ENCODE measurements at regions not wholly inside any gene's neighbourhood (a gene's known extent, or its start where the extent isn't known, plus 50 kb on each side); places are given as distances from the start of the nearest gene placed in this dataset.

DNA sequence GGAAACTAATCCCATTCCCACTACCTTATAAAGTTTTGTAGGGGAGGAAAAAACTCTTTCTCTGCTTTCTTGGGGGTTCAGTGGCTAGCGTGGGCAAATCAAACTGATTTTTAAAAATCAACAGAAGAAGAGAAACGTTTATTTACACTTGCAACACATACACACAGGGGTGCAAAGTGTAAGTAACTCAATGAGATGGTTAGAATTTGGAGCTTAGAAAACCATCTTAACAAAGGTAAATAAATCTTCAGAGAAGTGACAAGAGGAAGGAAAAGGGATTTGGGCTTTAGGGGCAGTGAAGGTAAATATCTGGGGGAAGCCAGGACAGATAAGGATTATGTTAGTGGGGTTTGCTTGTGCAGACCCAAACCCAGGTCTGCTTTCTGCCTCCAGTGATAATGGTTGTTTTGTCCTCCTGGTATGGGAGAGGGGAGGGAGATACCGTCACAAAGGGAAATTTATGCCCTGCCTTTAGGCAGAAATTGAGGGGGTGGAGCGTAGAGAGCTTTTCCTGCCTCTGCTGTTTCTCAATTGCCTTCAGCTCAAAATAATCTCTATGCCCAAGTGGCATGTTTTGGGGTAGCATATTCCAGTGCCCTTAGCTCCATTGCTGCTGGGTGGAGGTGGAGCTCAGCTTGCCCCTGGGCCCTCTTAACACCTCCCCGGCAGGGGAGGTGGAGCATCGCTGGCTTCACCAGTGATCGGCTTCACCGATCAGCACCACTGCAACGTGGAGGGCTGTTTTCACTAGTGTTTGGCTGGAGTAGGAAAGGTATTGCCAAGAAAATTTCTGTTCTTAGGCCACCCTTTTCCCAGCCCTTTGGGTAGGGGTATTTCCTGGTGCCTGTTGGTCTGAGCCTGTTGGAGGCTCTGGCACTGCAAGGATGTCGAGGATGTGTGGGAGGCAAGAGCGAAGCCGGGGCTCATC, 92.2 kb downstream of the TEX51 start:
- no peak for DNase-seq

DNA sequence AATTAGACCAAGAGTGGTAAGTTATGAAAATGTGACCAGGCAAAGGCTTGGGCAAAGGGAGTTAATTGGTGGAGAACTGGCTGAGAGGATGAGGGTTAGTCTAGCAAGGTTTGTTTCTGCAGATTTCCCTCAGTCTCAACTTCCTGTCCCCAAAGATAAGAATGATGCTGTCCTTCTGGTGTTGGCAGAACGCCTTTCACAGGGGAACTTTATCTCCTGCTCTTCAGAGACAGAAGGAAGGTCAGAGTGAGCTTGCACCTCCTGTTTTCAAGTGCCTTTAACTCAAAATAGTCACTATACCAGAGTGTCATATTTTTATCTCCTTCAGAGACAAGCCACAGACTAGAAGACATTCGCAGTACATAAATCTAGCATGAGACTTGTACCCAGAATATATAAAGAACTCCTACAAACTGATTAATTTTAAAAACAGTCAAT, 95.7 kb downstream of the TEX51 start:
- DNase-seq = no peak

DNA sequence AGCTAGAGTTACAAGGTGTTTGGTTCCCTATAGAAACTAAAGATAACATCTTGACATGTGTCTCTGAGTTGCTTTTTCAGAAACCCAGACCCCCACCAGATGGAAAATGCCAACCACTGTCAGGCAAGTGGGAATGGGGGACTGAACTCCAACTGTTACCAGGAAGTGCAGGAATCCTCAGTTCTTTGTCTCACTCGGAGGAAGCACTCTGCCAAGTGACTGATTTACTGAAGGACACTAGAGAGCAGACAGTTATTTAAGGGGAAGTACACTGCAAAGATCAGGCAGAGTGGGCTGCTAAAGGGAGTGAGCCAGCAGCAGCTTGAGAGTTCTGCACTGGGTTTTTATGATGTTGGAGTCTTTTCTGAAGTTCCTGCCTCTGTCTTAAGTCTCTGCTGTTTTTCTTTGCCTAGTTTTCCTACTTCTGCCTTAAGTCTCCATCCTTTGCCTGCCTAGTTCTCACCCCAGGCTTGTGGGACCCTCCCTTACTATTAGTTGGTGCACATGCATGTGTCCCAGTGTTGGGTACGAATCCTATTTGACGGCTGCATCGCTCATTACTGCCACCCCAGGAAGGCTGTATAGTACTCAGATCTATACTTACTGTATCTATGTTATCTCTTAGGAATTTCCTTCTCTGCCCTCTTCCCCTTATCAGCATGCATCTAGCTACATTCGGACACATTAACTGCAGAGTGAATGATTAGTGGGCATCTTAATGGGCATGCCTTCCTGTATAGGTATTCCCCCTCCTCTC, 97.1 kb downstream of the TEX51 start:
- no peak for DNase-seq

DNA sequence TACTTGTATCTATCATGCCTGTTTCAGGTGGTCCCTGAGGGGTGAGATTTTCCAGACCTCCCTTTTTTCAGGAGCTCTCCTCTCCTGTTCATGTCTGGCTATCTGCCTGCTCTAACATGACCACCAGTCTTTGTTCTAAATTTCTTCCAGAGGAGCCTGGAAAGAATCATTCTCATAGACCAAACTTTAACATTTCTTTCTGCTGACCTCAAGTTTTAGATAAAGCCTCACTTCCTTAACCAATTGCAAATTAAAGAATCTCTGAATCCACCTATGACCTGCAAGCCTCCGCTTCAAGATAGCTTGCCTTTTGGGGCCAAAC, 97.6 kb downstream of the TEX51 start:
- no peak for DNase-seq
